IMR-90 (cell line): ENCODE measurements at regions not wholly inside any gene's neighbourhood (a gene's known extent, or its start where the extent isn't known, plus 50 kb on each side); places are given as distances from the start of the nearest gene placed in this dataset.

Experiments
- ATAC-seq: fragments of 200-7000 bp; cut with Tn5 transposase; 2 replicates; pipeline ENCODE4 v1.9.1; 2020; ENCODE audit warnings: low read depth, mild to moderate bottlenecking, moderate library complexity
- BruUV-seq: library from RNA; stranded (reverse); fragments of 400-500 nt; replicated peaks from 2 replicates; lab custom pipeline; 2021; lab: Mats Ljungman, UMichigan
- CTCF ChIA-PET: fragments of 300-600 bp; formaldehyde crosslinking; extraction: SDS; loops from one replicate; lab custom pipeline; 2021; ENCODE audit warnings: antibody characterized with exemption; lab: Yijun Ruan, JAX
- POLR2A ChIA-PET: fragments of 300-600 bp; sonication (Branson Sonifier 250); formaldehyde crosslinking; loops from one replicate; lab custom pipeline; 2022; ENCODE audit warnings: antibody characterized with exemption; ENCODE audit not compliant: unreplicated experiment; lab: Charles Lee
- DNase-seq: peaks from one replicate; pipeline ENCODE4 v3.0.0; 2013
- H2AFZ ChIP-seq: replicated peaks from 2 replicates; pipeline ENCODE3; 2013; ENCODE audit warnings: low read length, mild to moderate bottlenecking; ENCODE audit not compliant: poor library complexity
- H2AK5ac ChIP-seq: 2 replicates; pipeline ENCODE4 v1.6.1; 2013; ENCODE audit warnings: low read depth, low read length, inconsistent platforms
- H2AK9ac ChIP-seq: replicated peaks from 2 replicates; pipeline ENCODE3; 2013; ENCODE audit warnings: mild to moderate bottlenecking, low read depth, low read length, moderate library complexity; ENCODE audit not compliant: poor library complexity
- H2BK120ac ChIP-seq: 2 replicates; pipeline ENCODE4 v1.6.1; 2013; ENCODE audit warnings: low read depth, low read length, inconsistent platforms
- H2BK15ac ChIP-seq: 3 replicates; pipeline ENCODE4 v1.6.1; 2013; ENCODE audit warnings: low read depth, low read length, inconsistent platforms
- H2BK20ac ChIP-seq: 2 replicates; pipeline ENCODE4 v1.6.1; 2013; ENCODE audit warnings: low read depth, mild to moderate bottlenecking, inconsistent platforms, low read length, moderate library complexity
- H2BK5ac ChIP-seq: 2 replicates; pipeline ENCODE4 v1.6.1; 2013; ENCODE audit warnings: mild to moderate bottlenecking, low read depth, low read length, inconsistent platforms; ENCODE audit not compliant: poor library complexity, severe bottlenecking
- H3K14ac ChIP-seq: replicated peaks from 2 replicates; pipeline ENCODE4 v1.6.1; 2013; ENCODE audit warnings: low read depth, low read length, inconsistent platforms
- H3K18ac ChIP-seq: 2 replicates; pipeline ENCODE4 v1.6.1; 2013; ENCODE audit warnings: low read depth, low read length, control low read depth
- H3K23ac ChIP-seq: 2 replicates; pipeline ENCODE4 v1.6.1; 2013; ENCODE audit warnings: low read depth, low read length, inconsistent platforms
- H3K27ac ChIP-seq: 2 replicates; pipeline ENCODE4 v1.5.1; 2013; ENCODE audit warnings: mild to moderate bottlenecking, control low read depth, low read length; ENCODE audit not compliant: insufficient read depth
- H3K27me3 ChIP-seq: 2 replicates; pipeline ENCODE4 v1.6.1; 2013; ENCODE audit warnings: low read length; ENCODE audit not compliant: control insufficient read depth, insufficient read depth
- H3K36me3 ChIP-seq: 2 replicates; pipeline ENCODE4 v1.6.1; 2013; ENCODE audit warnings: low read length, mixed read lengths; ENCODE audit not compliant: control insufficient read depth, insufficient read depth
- H3K4ac ChIP-seq: 2 replicates; pipeline ENCODE4 v1.6.1; 2013; ENCODE audit warnings: low read depth, low read length, inconsistent platforms
- H3K4me1 ChIP-seq: 2 replicates; pipeline ENCODE4 v1.6.1; 2013; ENCODE audit warnings: low read length, mixed read lengths; ENCODE audit not compliant: control insufficient read depth, insufficient read depth
- H3K4me2 ChIP-seq: 2 replicates; pipeline ENCODE4 v1.6.1; 2013; ENCODE audit warnings: low read depth, mild to moderate bottlenecking, control low read depth, low read length, moderate library complexity
- H3K4me3 ChIP-seq: 2 replicates; pipeline ENCODE4 v1.5.1; 2013; ENCODE audit warnings: low read depth, mild to moderate bottlenecking, control low read depth, low read length, moderate library complexity; ENCODE audit not compliant: insufficient read depth
- H3K56ac ChIP-seq: 2 replicates; pipeline ENCODE4 v1.6.1; 2013; ENCODE audit warnings: low read length, inconsistent platforms; ENCODE audit not compliant: insufficient read depth; ENCODE audit errors: extremely low read depth
- H3K79me1 ChIP-seq, 2 experiments: 2 replicates each; pipeline ENCODE4 v1.6.1; 2013; ENCODE audit warnings: low read length in 2 of 2, inconsistent platforms in 1 of 2, low read depth in 1 of 2
- H3K9ac ChIP-seq: 2 replicates; pipeline ENCODE4 v1.6.1; 2013; ENCODE audit warnings: low read depth, low read length, control low read depth
- H3K9me1 ChIP-seq: 2 replicates; pipeline ENCODE4 v1.6.1; 2013; ENCODE audit warnings: low read length, inconsistent platforms; ENCODE audit not compliant: insufficient read depth
- H3K9me3 ChIP-seq: 2 replicates; pipeline ENCODE4 v1.6.1; 2013; ENCODE audit warnings: low read length; ENCODE audit not compliant: control insufficient read depth, insufficient read depth
- H4K20me1 ChIP-seq: 2 replicates; pipeline ENCODE4 v1.6.1; 2013; ENCODE audit warnings: low read length, inconsistent platforms; ENCODE audit not compliant: insufficient read depth
- H4K5ac ChIP-seq: 2 replicates; pipeline ENCODE4 v1.6.1; 2013; ENCODE audit warnings: mild to moderate bottlenecking, low read depth, low read length, control low read depth
- H4K8ac ChIP-seq, 2 experiments: 2 replicates each; pipeline ENCODE4 v1.6.1; 2013; ENCODE audit warnings: low read depth in 2 of 2, low read length in 2 of 2, control low read depth in 1 of 2, inconsistent platforms in 1 of 2
- H4K91ac ChIP-seq: 2 replicates; pipeline ENCODE4 v1.6.1; 2013; ENCODE audit warnings: low read depth, low read length, inconsistent platforms; ENCODE audit not compliant: insufficient read depth
- BHLHE40 ChIP-seq: fragments of 150-350 bp; IDR thresholded peaks from 2 replicates; pipeline ENCODE4 v1.6.1; 2016; ENCODE audit warnings: mild to moderate bottlenecking, low read depth, low read length
- CEBPB ChIP-seq: IDR thresholded peaks from 2 replicates; pipeline ENCODE4 v1.6.1; 2012; ENCODE audit warnings: low read depth, low read length, improper control_type of control experiment
- CHD1 ChIP-seq: IDR thresholded peaks from 2 replicates; pipeline ENCODE4 v1.6.1; 2012; ENCODE audit warnings: low read depth, low read length, improper control_type of control experiment
- CTCF ChIP-seq: conservative IDR thresholded peaks from 2 replicates; pipeline ENCODE4 v1.5.1; 2012; ENCODE audit warnings: mild to moderate bottlenecking, low read depth, low read length, improper control_type of control experiment
- ELK1 ChIP-seq: fragments of 150-350 bp; IDR thresholded peaks from 2 replicates; pipeline ENCODE4 v1.6.1; 2016; ENCODE audit warnings: low read depth, mild to moderate bottlenecking, low read length, moderate library complexity, borderline replicate concordance
- FOS ChIP-seq: fragments of 150-350 bp; IDR thresholded peaks from 2 replicates; pipeline ENCODE4 v1.6.1; 2016; ENCODE audit warnings: low read depth, low read length
- MAFK ChIP-seq: IDR thresholded peaks from 2 replicates; pipeline ENCODE4 v1.6.1; 2012; ENCODE audit warnings: low read depth, low read length, improper control_type of control experiment
- MAZ ChIP-seq: IDR thresholded peaks from 2 replicates; pipeline ENCODE4 v1.6.1; 2012; ENCODE audit warnings: low read depth, mild to moderate bottlenecking, low read length, improper control_type of control experiment, moderate library complexity, borderline replicate concordance
- NFE2L2 ChIP-seq: fragments of 150-350 bp; IDR thresholded peaks from 2 replicates; pipeline ENCODE4 v1.6.1; 2016; ENCODE audit warnings: low read depth, mild to moderate bottlenecking, low read length
- POLR2A ChIP-seq: IDR thresholded peaks from 2 replicates; pipeline ENCODE4 v1.6.1; 2012; ENCODE audit warnings: mild to moderate bottlenecking, low read depth, low read length
- RAD21 ChIP-seq: IDR thresholded peaks from 2 replicates; pipeline ENCODE4 v1.6.1; 2012; ENCODE audit warnings: low read length, improper control_type of control experiment
- RCOR1 ChIP-seq: IDR thresholded peaks from 2 replicates; pipeline ENCODE4 v1.6.1; 2012; ENCODE audit warnings: mild to moderate bottlenecking, low read length, improper control_type of control experiment; ENCODE audit not compliant: insufficient replicate concordance
- RFX5 ChIP-seq: IDR thresholded peaks from 2 replicates; pipeline ENCODE4 v1.8.0; 2012; ENCODE audit warnings: low read depth, mild to moderate bottlenecking, low read length, moderate library complexity
- SMC3 ChIP-seq: fragments of 150-350 bp; IDR thresholded peaks from 2 replicates; pipeline ENCODE4 v1.6.1; 2016; ENCODE audit warnings: low read depth, mild to moderate bottlenecking, antibody characterized with exemption, low read length, moderate library complexity
- USF2 ChIP-seq: fragments of 150-350 bp; IDR thresholded peaks from 2 replicates; pipeline ENCODE4 v1.6.1; 2017; ENCODE audit warnings: mild to moderate bottlenecking, antibody characterized with exemption, low read length, low read depth
- WGBS, 2 experiments: methylation state at CpG; one replicate each; pipeline versions ENCODE4 v1.1.5 to v1.1.7; 2013; ENCODE audit warnings: missing lambda C conversion rate in 2 of 2; ENCODE audit not compliant: insufficient read length in 1 of 2; ENCODE audit errors: extremely low coverage in 2 of 2; 5-methylcytosine and 5-hydroxymethylcytosine counted together
- dilution Hi-C: fragments of 300-500 bp; cut with HindIII; formaldehyde crosslinking; loops from one replicate; pipeline ENCODE4 v1.14.3; 2018; ENCODE audit warnings: low sequenced_read_pairs; ENCODE audit not compliant: unreplicated experiment
- in situ Hi-C: fragments of 300-500 bp; cut with MboI; formaldehyde crosslinking; loops from 3 replicates; pipeline ENCODE4 v1.14.3; 2019; ENCODE audit warnings: low sequenced_read_pairs, inconsistent platforms, mixed read lengths
- intact Hi-C: fragments of 100-400 bp; cut with micrococcal nuclease; formaldehyde crosslinking; loops from 2 replicates; pipeline ENCODE4 v1.10.0; 2022

GRCh38 chr3:83628471-83628870, 1330.3 kb upstream of the CADM2 start:
- dilution Hi-C loops (no loop called here), in situ Hi-C loops (no loop called here)
- no peak overlapping the region for H2AK5ac ChIP-seq

More at GRCh38 chr3:83628471-83628870, 1330.3 kb upstream of the CADM2 start:
- Histone ChIP-seq H3K36me3 (no peaks in the 10 kb centered on the region), H2BK5ac (no peak overlapping the region), H4K91ac (no peak overlapping the region), H3K4me2 (no peak overlapping the region), H4K20me1 (no peaks in the 10 kb centered on the region), H3K27ac (no peak overlapping the region), H3K23ac (no peak overlapping the region), H3K9me1 (no peaks in the 10 kb centered on the region), H2BK120ac (no peak overlapping the region), H4K8ac (no peak overlapping the region), H3K14ac (no peak overlapping the region), H3K9me3 (no peaks in the 10 kb centered on the region), H3K4me1 (no peaks in the 10 kb centered on the region), H3K9ac (no peak overlapping the region), H3K56ac (no peak overlapping the region), H3K18ac (no peak overlapping the region), H2BK15ac (no peak overlapping the region), H2BK20ac (no peak overlapping the region), H2AFZ (no peak overlapping the region), H4K5ac (no peak overlapping the region), H3K4ac (no peak overlapping the region), H3K79me1 (no peaks in the 10 kb centered on the region), H3K4me3 (no peak overlapping the region), H2AK9ac (no peak overlapping the region), H3K27me3 (no peaks in the 10 kb centered on the region)
- WGBS, 2 experiments, result no CpG with 5 or more reads among the region's 1 CpG
- no TSS peak for BruUV-seq
- ATAC-seq (no peak), DNase-seq (no peak)
- ChIA-PET CTCF (no interaction called here), POLR2A (no interaction called here)
- TF ChIP-seq CEBPB (no peak), MAFK (no peak), RAD21 (no peak), FOS (no peak), SMC3 (no peak), CHD1 (no peak), BHLHE40 (no peak), RCOR1 (no peak), CTCF (no peak), USF2 (no peak), ELK1 (no peak), NFE2L2 (no peak), MAZ (no peak), RFX5 (no peak), POLR2A (no peak)
- intact Hi-C loops, result no loop called here
